HS-5 (cell line): ENCODE measurements at regions not wholly inside any gene's neighbourhood (a gene's known extent, or its start where the extent isn't known, plus 50 kb on each side); places are given as distances from the start of the nearest gene placed in this dataset.
"Not testable (repeated sequence)": the region's sequence is repeated elsewhere in the genome, so short reads cannot be mapped to it uniquely, and the experiment has no call there.

Experiments used
- DNase-seq: peaks from one replicate; pipeline ENCODE4 v3.0.0-alpha.2; 2012; ENCODE audit warnings: low read depth

DNA sequence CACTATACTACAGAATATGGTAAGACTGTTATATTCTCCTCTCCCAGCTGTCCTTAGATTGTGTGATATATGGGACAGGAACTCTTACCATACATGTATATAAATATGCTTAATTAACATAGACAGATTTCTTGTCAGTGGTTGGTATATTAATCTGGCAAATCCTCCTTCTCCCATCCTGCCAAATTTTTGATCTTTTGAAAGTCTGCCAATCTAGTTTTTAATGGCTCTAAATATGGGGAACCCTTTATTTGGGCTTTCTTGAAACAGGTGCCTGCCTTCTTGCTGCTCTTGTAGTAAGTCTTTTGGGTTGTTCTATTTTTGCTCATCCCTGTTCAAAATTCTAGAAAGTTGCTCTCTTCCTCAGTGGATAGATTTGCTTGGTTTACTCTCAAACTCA, 63.5 kb downstream of the SPATA31D1 start:
- DNase-seq = no peak

DNA sequence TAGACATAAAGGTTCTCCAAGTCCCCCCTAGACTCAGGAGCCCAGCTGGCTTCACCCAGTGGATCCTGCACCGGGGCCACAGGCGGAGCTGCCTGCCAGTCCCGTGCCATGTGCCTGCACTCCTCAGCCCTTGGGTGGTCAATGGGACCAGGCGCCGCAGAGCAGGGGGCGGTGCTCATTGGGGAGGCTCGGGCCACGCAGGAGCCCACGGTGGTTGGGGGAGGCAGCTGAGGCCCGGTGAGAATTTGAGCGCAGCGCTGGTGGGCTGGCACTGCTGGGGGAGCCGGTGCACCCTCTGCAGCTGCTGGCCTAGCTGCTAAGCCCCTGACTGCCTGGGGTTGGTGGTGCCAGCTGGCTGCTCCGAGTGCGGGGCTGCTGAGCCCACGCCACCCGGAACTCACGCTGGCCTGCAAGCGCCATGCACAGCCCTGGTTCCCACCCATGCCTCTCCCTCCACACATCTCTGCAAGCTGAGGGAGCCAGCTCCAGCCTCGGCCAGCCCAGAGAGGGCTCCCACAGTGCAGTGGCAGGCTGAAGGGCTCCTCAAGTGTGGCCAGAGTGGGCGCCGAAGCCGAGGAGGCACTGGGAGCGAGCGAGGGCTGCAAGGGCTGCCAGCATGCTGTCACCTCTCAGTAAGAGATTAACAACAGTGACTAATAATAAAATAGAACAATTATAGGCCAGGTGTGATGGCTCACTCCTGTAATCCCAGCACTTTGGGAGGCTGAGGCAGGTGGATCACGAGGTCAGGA, 65.9 kb downstream of the SPATA31D1 start:
- no peak for DNase-seq

DNA sequence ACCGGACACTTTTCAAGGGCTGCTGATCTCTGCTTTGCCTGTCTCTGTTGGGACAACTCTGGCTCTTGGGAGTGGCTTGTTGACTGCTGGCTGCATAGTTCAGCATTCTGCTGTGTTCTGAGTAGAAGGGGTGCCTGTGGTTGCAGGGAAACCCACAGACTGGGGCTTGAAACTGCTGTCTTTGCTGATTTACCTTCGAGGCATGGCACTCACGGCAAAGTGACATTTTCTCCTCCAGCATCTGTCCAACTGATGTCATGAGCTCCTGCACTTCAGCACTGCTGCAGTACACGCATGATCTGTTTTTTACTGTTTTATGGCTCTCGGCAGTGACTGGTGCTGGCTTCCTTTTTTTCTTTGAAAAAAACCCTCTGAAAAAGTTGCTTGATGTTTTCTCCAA, 69.2 kb downstream of the SPATA31D1 start:
- no peak for DNase-seq

DNA sequence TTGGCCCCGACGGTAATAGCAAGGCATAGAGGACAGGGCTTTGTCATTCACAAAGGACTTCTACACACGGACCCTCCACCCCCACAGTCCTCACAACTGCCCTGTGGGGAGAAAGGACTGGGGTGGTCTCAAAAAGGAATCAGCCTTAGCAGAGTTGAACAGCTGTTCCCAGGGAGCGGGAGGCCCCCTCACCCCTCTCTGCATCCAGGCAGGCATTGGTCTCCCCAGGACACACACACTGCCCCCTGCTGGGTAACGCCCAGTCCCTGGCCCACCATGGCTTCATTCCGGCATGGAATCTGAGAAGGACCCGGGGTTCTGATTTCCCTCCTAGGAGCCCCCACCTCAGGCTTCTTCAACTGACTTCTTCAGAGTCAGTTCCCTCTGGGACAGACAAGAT, 73.2 kb downstream of the SPATA31D1 start:
- not testable (repeated sequence) for DNase-seq

DNA sequence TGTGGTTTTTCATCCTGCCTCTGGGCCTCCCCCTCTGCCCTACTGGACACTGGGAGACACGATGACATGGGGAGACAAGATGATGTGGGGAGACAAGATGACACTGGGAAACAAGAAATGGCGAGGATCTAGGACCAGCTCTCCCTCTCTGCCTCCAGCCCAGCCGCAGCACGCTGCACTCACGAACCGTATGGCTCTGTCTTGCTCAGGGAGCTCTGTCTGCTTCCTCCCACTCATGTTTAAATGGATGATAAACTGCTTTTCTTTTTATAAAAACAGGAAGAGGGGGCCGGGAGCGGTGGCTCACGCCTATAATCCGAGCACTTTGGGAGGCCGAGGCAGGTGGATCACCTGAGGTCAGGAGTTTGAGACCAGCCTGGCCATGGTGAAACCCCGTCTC, 73.7 kb downstream of the SPATA31D1 start:
- DNase-seq = no peak

DNA sequence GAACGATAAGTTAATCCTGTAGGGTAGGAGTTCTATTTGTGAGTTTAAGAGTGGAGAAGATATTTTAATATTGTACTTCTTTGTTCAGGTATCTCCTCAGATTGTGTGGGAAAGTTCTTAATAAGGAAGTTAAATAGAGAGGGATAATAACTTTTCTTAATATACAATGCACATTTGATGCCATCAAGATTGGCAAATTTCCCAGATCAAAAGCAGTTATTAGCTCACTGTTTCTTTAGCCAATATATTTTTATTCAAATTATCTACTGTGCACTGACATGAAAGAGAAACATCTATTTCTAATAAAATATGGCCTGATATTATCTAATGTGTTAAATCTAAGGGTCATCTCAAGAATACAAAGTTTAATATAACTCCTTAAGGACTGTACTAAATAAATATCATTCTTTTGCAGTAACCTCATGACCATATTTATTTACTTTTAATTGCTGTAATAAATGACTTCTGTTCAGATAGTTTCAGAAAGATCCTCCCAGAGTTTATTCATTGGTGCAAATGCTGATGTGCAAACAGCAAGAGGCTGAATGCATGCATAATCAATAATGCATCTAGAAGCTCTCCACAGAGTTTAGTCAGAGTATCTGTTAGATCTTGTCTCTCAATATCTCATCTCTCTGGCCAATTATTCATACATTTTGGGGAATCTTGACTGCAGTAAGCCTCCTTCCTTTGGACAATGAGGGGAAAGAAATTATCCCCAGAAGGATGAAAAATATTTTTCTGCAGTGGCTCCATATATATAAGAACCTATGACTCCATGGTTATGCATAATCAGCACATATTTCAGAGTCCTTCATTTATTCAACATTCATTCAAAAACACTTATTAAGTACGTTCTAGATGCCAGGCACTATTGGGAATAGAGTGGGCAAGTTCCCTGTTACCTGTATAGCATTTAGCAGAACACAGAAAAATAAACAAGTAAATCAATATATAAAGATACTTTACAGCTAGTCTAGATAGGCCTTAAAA, 85.3 kb downstream of the SPATA31D1 start:
- DNase-seq = no peak

DNA sequence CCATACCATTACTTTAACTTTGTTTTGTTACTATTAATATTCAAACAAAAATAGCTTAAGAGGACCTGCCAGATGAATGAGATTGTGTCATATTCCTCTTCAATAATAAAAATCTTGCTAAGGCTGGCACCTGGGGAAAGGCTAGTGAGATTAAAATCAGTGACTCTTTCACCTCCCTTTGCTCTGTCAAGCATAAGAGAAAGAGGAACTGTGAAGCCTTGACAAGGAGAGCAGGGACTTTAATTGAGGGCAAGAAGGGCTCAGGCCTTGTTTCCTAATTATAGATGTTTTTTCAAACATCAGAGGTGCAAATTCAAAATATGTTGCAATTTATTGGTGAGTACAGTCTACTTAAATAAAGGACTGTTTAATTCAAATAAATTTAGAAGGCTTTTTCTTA, 91.7 kb downstream of the SPATA31D1 start:
- no peak for DNase-seq

DNA sequence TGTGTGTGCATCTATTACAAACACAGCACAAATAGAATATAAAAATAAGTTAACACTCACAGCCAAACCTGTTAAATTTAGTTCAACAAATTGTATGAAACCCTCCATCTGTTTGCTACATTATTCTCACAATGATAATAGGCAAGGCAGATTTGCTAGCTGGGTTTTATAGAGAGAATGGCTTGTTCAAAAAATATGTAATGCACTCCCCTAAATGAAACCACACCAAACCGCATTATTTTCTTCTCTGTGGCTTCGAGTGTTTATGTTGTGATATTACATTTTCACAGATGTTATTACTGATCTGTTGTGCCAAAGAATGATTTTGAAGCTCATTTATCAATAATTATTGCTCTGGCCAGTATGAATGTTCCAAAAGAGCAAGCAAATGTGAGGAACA, 92.9 kb downstream of the SPATA31D1 start:
- no peak for DNase-seq

DNA sequence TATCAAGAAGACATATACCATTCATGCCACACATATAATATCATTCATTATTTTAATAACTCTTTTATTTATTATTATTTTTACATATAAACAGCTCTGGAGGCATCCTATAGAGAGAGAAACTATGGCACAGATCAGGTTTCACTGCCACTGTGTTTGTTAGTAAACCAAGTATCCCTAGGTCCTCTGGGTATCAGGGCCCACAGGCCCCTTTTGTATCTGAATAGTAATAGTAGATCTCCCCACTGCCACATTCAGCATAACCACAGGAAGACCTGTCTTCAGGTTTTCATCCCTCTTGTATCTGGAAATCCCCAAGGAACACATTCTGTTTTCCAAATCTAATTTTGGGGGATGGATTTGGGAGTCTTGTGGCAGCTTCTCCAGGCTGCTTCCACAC, 94.0 kb downstream of the SPATA31D1 start:
- no peak for DNase-seq

DNA sequence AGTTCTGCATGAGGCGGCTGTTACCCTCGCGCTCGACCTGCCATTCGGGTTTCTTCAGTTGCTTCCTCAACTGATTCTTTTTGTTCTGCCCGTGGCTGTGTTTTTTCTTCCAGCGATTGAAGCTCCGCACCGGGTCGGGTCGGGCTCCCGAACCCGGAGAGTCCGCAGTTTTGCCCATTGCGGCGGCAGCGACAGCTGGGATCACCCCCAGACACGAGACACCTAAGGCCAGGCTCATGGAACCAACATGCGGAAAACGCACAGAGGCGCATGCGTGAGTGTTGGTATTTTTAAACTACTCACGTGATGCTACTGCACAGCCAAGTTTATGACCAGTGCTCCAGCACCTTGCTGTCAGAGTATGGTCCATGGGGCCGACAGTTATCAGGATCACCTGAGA, 100.0 kb downstream of the SPATA31D1 start:
- DNase-seq = no peak

DNA sequence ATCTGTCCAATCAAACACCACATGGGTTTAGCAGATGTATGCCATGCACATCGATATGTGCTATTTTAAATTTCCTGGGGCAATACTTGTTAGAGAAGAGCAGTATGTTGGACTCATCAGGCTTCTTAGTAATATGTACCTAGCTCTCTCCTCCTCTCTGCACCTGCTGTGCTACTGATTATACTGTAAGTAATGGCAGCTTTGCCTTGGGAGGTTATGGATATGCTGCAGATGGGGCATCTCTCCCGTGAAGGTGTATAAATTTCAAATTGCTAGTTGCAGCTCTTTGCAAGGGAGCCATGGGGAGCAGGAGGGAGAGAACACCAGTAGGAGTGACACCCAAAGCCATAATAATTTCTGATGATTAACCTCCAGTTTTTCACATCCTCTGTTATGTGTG, 101.5 kb downstream of the SPATA31D1 start:
- no peak for DNase-seq

DNA sequence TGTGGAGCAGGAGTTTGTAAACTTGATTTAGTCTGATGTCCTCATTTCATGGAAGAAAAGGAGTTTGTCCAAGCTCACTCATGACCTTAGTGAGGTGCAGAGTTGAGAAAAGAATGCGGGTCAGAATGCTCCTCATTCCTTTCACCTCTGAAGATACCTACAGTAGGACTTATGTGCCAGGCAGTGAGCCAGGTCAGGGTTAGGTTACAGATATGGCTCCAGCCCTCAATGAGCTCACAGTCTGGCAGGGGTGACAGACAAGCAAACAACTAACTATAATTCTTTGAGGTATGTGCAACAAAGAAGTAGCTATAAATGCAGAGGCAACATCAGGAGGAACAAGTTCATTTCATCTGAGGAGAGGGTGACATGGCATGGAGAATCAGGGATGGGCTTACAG, 102.5 kb downstream of the SPATA31D1 start:
- DNase-seq = no peak

DNA sequence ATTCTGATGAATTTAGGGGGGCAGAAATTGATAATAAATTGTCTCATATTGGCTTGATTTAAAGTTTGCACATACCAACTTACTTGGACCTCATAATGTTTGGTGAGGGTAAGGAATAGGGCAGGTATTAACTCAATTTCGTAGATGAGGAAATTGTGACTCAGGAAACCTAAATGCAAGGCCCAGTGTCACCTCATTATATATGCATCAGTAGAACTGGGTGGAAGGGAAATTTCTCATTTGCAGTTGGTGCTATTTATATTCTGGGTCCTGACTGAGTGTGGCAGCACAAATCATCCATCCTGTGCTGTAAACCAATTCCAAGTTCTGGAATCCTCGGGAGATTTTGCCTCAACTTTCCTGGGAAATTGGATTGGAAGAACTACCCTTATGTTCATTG, 103.0 kb downstream of the SPATA31D1 start:
- no peak for DNase-seq

DNA sequence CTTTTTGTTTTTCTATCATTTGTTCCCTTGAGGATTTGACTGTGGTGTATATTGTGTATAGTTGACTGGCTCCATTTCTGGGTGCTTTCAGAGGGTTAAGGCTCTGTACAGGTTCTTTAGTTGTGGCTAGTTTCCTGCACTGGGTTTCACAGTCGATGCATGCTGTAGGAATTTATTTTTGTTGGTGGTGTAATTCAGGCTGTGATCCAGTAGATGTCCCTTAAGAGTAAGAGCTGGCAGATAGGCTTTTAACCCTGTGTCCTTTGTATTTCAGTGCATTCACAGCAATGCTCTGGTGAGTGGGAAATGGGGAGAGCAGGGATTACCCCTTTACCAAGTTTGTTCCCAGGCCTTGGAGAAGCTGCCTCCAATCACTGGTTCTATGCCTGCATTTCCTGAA, 112.9 kb downstream of the SPATA31D1 start:
- DNase-seq = no peak

DNA sequence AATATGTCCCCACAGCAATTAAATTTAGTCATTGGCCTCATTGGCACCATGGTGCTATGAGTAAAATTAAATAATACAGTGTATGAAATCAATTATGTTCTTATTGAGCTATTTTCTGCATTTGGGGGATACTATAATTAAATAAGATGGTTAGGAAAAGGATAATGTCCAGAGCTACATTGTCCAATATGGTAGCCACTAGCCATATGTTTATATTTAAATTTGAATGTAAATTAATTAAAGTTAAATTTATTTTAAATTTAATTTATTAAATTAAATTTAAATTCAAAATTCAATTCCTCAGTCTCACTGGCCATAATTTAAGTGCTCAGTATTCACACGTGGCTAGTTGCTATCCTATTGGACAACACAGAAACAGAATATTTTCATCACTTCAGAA, 115.7 kb downstream of the SPATA31D1 start:
- DNase-seq = no peak

DNA sequence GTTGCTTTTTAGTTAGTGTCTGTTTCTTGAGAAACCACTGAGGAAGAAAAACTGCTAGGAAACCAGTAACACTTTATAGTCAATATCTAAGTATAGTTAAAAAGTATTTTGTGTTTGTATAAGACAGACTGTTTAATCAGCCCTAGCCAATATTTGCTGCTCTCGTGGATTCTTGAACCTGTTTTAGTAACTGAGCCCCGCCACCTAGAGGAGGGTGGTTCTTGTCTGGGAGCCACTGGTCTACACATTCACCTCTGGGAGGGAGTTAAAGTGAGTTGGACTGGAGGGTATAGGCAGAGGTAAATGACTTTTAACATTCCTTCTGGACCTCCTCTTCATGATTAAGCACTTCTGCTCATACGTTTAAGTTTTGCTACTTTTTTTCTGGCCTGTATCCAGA, 117.2 kb downstream of the SPATA31D1 start:
- no peak for DNase-seq

DNA sequence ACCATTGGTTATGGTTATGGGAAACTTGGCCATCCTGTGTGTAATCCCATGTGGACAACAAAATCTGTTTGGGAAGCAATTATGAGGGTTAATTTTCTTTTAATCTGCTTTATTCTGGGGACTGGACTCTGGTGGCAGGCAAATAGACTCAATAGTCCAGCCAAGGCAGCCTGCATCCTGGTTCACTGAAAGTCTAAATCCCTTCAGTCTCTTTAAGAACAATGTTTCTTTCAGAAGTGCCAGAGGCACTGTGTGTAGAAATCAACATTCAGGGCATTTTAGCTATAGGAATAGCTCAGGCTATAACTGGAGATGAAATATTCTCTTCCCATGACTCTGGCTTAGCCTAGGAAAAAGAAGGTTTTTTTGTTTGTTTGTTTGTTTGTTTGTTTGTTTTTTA, 118.0 kb downstream of the SPATA31D1 start:
- no peak for DNase-seq

DNA sequence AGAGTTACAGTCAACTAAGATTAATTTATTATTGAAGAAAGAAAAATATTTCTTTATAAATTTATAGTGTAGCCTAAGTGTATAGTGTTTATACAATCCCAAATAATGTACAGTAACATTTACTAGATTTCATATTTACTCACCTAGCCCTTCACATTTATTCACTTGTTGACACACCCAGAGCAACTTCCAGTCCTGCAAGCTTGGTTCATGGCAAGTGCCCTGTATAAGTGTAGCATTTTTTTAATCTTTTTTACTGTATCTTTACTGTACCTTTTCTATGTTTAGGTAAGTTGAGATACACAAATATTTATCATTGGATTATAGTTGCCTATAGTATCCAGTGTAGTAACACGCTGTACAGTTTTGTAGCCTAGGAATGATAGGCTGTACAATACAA, 119.9 kb downstream of the SPATA31D1 start:
- no peak for DNase-seq

DNA sequence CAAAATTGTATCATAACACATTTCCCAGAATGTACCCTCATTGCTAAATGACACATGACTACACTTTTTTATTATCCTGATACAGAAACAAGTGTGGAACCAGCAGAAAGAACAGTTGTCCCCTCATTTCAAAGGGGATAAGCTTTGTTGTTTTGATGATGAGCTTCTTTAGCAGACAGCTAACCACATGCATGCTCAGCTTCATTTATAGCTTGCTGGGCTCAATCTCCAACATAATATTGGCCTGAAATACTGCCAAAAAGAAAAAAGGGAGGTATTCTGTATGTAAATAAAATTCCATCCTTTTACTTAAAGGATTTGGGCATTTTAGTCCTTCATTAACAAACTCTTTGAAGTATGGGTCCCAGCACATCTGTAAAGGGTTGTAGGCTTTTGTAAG, 120.4 kb downstream of the SPATA31D1 start:
- no peak for DNase-seq

DNA sequence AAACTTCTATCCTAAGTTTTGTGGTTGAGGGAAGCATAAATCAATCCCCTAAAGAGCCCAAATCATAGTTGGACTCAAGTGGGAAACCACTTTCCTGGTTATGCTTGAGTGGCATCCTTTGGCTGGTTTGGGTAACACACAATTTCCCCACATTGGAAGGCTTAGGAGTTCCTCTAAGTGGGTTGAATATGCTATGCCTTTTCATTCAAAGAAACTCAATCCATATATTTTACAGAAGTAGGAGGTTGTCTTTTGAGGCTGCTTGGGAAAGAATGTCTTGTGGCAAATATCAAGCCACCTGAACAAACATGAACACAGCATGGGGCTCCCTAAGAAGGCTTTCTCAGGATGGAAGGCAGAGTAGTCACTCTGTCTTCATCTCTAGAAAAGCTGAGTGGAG, 121.1 kb downstream of the SPATA31D1 start:
- DNase-seq = no peak

DNA sequence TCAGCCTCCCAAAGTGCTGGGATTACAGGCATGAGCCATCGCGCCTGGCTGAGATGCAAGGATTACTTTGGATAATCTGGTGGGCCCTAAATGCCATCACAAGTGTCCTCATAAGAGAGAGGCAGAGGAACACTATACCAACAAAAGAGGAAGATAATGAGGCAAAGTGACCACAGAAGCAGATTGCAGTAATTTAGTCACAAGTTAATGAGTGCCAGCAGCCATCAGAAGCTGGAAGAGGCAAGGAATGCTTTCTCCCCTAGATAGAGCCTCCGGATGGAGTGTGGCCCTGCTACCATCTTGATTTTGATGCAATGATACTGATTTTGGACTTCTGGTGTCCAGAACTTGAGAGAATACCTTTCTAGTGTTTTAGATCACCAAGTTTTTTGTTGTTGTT, 122.3 kb downstream of the SPATA31D1 start:
- no peak for DNase-seq

DNA sequence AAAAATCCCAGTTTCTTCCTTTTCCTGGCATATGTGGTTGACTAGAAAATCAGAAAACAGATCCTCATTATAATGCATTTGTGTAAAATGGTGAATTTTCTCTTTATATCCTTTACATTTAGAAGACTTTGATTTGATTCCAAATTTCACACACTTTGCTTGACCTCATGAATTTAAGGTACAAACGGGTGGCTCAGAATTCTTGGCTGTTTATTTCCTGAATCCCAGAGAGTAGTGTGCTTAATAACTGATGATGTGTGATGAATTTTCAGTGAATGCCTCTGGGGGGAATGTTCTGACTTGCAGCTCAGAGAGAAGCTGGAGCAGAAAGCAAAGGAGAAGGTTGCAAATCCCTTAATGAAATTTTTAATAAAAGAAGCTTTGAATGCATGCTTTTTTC, 126.8 kb downstream of the SPATA31D1 start:
- no peak for DNase-seq

DNA sequence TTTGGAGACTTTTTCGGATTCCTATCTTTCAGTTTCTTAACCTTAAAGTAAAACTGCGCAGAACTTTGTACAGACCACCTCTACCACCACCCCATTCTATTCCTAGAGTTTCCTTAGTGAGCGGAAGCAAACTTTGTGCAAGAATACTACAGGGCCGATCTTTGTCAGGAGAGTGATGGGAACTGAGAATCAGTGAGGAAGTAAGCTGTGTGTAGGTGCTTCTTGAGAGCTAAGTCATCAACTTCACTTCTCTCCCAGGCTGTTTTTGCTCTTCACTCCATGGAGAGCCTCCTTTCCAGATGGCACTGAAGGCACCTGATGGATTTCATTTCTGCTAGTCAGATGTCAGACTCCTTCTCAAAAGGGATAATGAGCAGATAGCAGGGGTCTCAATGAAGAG, 127.3 kb downstream of the SPATA31D1 start:
- no peak for DNase-seq
